GM12891 (cell line): ENCODE measurements at regions not wholly inside any gene's neighbourhood (a gene's known extent, or its start where the extent isn't known, plus 50 kb on each side); places are given as distances from the start of the nearest gene placed in this dataset.

Source experiments
- PAX5 ChIP-seq: IDR thresholded peaks from 2 replicates; pipeline ENCODE4 v1.6.1; 2011; ENCODE audit warnings: low read length, moderate library complexity, mild to moderate bottlenecking; ENCODE audit not compliant: insufficient read depth, severe bottlenecking
- POLR2A ChIP-seq: IDR thresholded peaks from 2 replicates; pipeline ENCODE4 v1.6.1; 2011; ENCODE audit warnings: low read depth, low read length, control low read depth
- POLR2AphosphoS5 ChIP-seq: IDR thresholded peaks from 2 replicates; pipeline ENCODE4 v1.6.1; 2011; ENCODE audit warnings: low read depth, low read length, control low read depth
- SPI1 ChIP-seq: IDR thresholded peaks from 2 replicates; pipeline ENCODE4 v1.6.1; 2011; ENCODE audit warnings: low read depth, low read length, control low read depth
- TAF1 ChIP-seq: IDR thresholded peaks from 2 replicates; pipeline ENCODE4 v1.6.1; 2011; ENCODE audit warnings: low read depth, low read length, control low read depth

GRCh38 chr11:90700789-90701439 is 478.1 kb upstream of the CHORDC1 start:
- TF ChIP-seq POLR2A = no peak
- no peak for TF ChIP-seq SPI1
- no peak for TF ChIP-seq POLR2AphosphoS5
- no peak for TF ChIP-seq TAF1
- TF ChIP-seq PAX5 = no peak
